ENCODE measurements at regions not wholly inside any gene's neighbourhood (a gene's known extent, or its start where the extent isn't known, plus 50 kb on each side); places are given as distances from the start of the nearest gene placed in this dataset.

DNA sequence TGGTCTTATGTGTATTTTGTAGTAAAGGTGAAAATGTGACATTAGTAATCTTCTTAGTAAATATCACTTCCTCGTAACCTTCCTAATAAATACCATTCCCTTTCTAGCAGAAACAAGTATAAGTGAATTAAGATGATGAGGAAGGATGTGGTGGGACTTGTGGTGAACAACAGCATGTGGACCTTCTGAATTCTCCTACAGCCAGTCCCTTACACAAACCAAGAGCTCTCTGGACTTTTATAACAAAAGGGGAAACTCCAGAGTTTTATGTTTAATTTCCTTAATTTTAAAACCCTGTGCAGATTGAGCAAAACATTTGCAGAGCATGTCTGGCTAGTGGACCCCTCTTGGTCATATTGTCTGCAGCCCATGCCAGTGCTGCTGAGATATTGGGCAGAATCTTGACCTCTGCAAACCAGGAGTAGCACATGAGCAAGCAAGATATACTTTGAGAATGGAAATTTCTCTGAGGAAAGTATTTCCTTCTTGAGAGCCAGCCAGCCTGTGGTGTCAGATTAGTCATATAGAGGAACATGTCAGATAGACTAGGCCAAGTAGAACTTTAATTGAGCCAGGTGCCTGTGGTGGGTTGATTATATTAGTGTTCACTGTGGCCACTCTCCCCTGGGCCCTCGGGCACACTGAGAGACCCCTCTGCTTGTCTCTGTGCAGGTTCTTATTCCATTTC lies 328.2 kb downstream of the DKK2 start:
- no peak overlapping the region for H4K8ac ChIP-seq (replicated peaks; ENCODE audit: insufficient read length, low read depth, low read length)
- H3K23me2 ChIP-seq (ENCODE audit: insufficient read length, low read depth, low read length, poor library complexity, severe bottlenecking): no peaks in the 10 kb centered on the region
- no peak overlapping the region for H3K9ac ChIP-seq (ENCODE audit: extremely low read depth, insufficient read length, low read length)
- H4K91ac ChIP-seq (ENCODE audit: insufficient read length, low read depth, low read length): no peak overlapping the region
- H2BK120ac ChIP-seq (ENCODE audit: low read depth, low read length, poor library complexity, severe bottlenecking): no peak overlapping the region
- H3K4me2 ChIP-seq (ENCODE audit: insufficient read depth, insufficient read length, low read length): no peak overlapping the region
- Mint-ChIP-seq H3K27me3 (ENCODE audit: low read depth) (no peaks in the 10 kb centered on the region; the same call in 1 of the 2 replicates), H3K4me3 (no peak overlapping the region), H3K36me3 (ENCODE audit: insufficient read depth in 1 of 3, low read depth in 3 of 3) (no peaks in the 10 kb centered on the region), H3K27ac (no peak overlapping the region), H3K9me3 (peaks cover 4% of the 10 kb centered on the region in 2 experiments), H3K4me1 (no peaks in the 10 kb centered on the region)
- H3K79me1 ChIP-seq (ENCODE audit: insufficient read depth, low read depth, low read length, poor library complexity, severe bottlenecking): no peaks in the 10 kb centered on the region
- no peak overlapping the region for H4K5ac ChIP-seq (ENCODE audit: insufficient read length, low read depth, low read length)
- H2BK5ac ChIP-seq (ENCODE audit: insufficient read length, low read length): no peak overlapping the region
- no peak overlapping the region for H2BK20ac ChIP-seq (ENCODE audit: low read depth, low read length, poor library complexity, severe bottlenecking)
- no peaks in the 10 kb centered on the region for H3K27me3 ChIP-seq (ENCODE audit: insufficient read depth, low read length)
- no peak overlapping the region for H3K14ac ChIP-seq (ENCODE audit: insufficient read depth, low read length)
- no peaks in the 10 kb centered on the region for H3K79me2 ChIP-seq (ENCODE audit: insufficient read depth, low read length)
- H3K23ac ChIP-seq (ENCODE audit: insufficient read length, low read depth, low read length): no peak overlapping the region
- H3K9me3 ChIP-seq (ENCODE audit: control insufficient read depth, low read depth, low read length): no peaks in the 10 kb centered on the region
- no peaks in the 10 kb centered on the region for H3K4me1 ChIP-seq (ENCODE audit: insufficient read depth, low read length)
- no peak overlapping the region for H3K56ac ChIP-seq (ENCODE audit: insufficient read length, low read depth, low read length)
- no peak overlapping the region for H3T11ph ChIP-seq (ENCODE audit: low read length)
- DNase-seq: no peak
- WGBS (ENCODE audit: extremely low coverage, insufficient read length, low lambda C conversion rate): no CpG with 5 or more reads among the region's 2 CpGs
- no peak overlapping the region for H3K27ac ChIP-seq (ENCODE audit: insufficient read length, low read depth, low read length)
- H3K18ac ChIP-seq (ENCODE audit: insufficient read length, low read depth, low read length): no peak overlapping the region
- no peak overlapping the region for H2BK12ac ChIP-seq (ENCODE audit: insufficient read length, low read depth, low read length)
- no peak overlapping the region for H2AK5ac ChIP-seq (ENCODE audit: insufficient read length, low read length)
- no peaks in the 10 kb centered on the region for H4K20me1 ChIP-seq (ENCODE audit: control insufficient read depth, insufficient read depth, insufficient read length)
- TF ChIP-seq, protein P1, sequence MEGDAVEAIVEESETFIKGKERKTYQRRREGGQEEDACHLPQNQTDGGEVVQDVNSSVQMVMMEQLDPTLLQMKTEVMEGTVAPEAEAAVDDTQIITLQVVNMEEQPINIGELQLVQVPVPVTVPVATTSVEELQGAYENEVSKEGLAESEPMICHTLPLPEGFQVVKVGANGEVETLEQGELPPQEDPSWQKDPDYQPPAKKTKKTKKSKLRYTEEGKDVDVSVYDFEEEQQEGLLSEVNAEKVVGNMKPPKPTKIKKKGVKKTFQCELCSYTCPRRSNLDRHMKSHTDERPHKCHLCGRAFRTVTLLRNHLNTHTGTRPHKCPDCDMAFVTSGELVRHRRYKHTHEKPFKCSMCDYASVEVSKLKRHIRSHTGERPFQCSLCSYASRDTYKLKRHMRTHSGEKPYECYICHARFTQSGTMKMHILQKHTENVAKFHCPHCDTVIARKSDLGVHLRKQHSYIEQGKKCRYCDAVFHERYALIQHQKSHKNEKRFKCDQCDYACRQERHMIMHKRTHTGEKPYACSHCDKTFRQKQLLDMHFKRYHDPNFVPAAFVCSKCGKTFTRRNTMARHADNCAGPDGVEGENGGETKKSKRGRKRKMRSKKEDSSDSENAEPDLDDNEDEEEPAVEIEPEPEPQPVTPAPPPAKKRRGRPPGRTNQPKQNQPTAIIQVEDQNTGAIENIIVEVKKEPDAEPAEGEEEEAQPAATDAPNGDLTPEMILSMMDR (conservative IDR thresholded peaks at IDR 0.05): no peak
- no peak overlapping the region for H3K4ac ChIP-seq (ENCODE audit: low read depth, low read length)
- H2AFZ ChIP-seq (ENCODE audit: low read length): no peak overlapping the region
- no peak overlapping the region for H2BK15ac ChIP-seq (ENCODE audit: low read depth, low read length)

Measured in H9 (cell line).